Panc1 (cell line): ENCODE measurements at regions not wholly inside any gene's neighbourhood (a gene's known extent, or its start where the extent isn't known, plus 50 kb on each side); places are given as distances from the start of the nearest gene placed in this dataset.

ENCODE experiments used
- ATAC-seq: fragments of 200-7000 bp; cut with Tn5 transposase; 2 replicates; pipeline ENCODE4 v1.9.1; 2020; ENCODE audit warnings: mild to moderate bottlenecking, moderate library complexity
- BruUV-seq: library from RNA; stranded (reverse); fragments of 400-500 nt; replicated peaks from 2 replicates; lab custom pipeline; 2021; lab: Mats Ljungman, UMichigan
- CTCF ChIA-PET: fragments of 300-600 bp; sonication (Branson Sonifier 250); formaldehyde crosslinking; loops from one replicate; lab custom pipeline; 2022; ENCODE audit warnings: antibody characterized with exemption; lab: Charles Lee
- POLR2A ChIA-PET: fragments of 300-600 bp; sonication (Branson Sonifier 250); formaldehyde crosslinking; loops from one replicate; lab custom pipeline; 2022; ENCODE audit warnings: antibody characterized with exemption; lab: Charles Lee
- DNase-seq: peaks from one replicate; pipeline ENCODE4 v3.0.0-alpha.2; 2010; ENCODE audit warnings: low read depth, low spot score
- H3K27ac ChIP-seq: 2 replicates; pipeline ENCODE4 v1.5.1; 2011; ENCODE audit warnings: mild to moderate bottlenecking, low read length, inconsistent platforms
- H3K27me3 ChIP-seq: fragments of 200-500 bp; sonication (Bioruptor generic); 2 replicates; pipeline ENCODE4 v1.6.0; 2014; ENCODE audit warnings: low read length, inconsistent platforms; ENCODE audit not compliant: control insufficient read depth, insufficient read depth
- H3K36me3 ChIP-seq: fragments of 200-500 bp; sonication (Bioruptor generic); 2 replicates; pipeline ENCODE4 v1.5.1; 2014; ENCODE audit warnings: inconsistent platforms, mild to moderate bottlenecking, low read length, moderate library complexity; ENCODE audit not compliant: control insufficient read depth, insufficient read depth
- H3K4me1 ChIP-seq: 2 replicates; pipeline ENCODE4 v1.5.1; 2011; ENCODE audit warnings: inconsistent platforms, mild to moderate bottlenecking, low read length, moderate library complexity; ENCODE audit not compliant: control insufficient read depth, insufficient read depth
- H3K4me3 ChIP-seq, 2 experiments: 2 replicates each; pipeline ENCODE4 v1.5.1; 2011 to 2012; ENCODE audit warnings: low read depth in 2 of 2, low read length in 2 of 2, mild to moderate bottlenecking in 2 of 2, inconsistent platforms in 1 of 2, moderate library complexity in 1 of 2
- H3K9me3 ChIP-seq: fragments of 200-500 bp; sonication (Bioruptor generic); 2 replicates; pipeline ENCODE4 v1.5.1; 2014; ENCODE audit warnings: low read depth, mild to moderate bottlenecking, inconsistent platforms, low read length, moderate library complexity; ENCODE audit not compliant: control insufficient read depth, insufficient read depth
- CTCF ChIP-seq: fragments of 450-650 bp; IDR thresholded peaks from 2 replicates; pipeline ENCODE4 v1.5.1; 2017; ENCODE audit warnings: mild to moderate bottlenecking
- POLR2AphosphoS5 ChIP-seq: IDR thresholded peaks from 2 replicates; pipeline ENCODE4 v1.6.1; 2012; ENCODE audit warnings: mild to moderate bottlenecking, low read depth, low read length, moderate library complexity
- REST ChIP-seq, 2 experiments: IDR thresholded peaks; 2 replicates each; pipeline ENCODE4 v1.6.1; 2011 to 2012; ENCODE audit warnings: low read depth in 2 of 2, control low read depth in 1 of 2, low read length in 1 of 2, mild to moderate bottlenecking in 1 of 2, moderate library complexity in 1 of 2; ENCODE audit not compliant: insufficient read depth in 1 of 2
- SIN3A ChIP-seq: IDR thresholded peaks from 2 replicates; pipeline ENCODE4 v1.6.1; 2012; ENCODE audit warnings: low read depth, mild to moderate bottlenecking, low read length, moderate library complexity, borderline replicate concordance; ENCODE audit not compliant: insufficient read depth
- TCF7L2 ChIP-seq: IDR thresholded peaks from 2 replicates; pipeline ENCODE4 v1.6.1; 2011; ENCODE audit warnings: mild to moderate bottlenecking, low read depth, low read length, inconsistent platforms
- in situ Hi-C: cut with HindIII; loops from 2 replicates; pipeline ENCODE4 v1.10.0; 2016; ENCODE audit warnings: low sequenced_read_pairs, low pct_unique_long_range_greater_than_20kb
- intact Hi-C: fragments of 100-400 bp; cut with micrococcal nuclease; formaldehyde crosslinking; loops from one replicate; pipeline ENCODE4 v1.10.0; 2022; ENCODE audit not compliant: unreplicated experiment

- ATAC-seq = no peak
- CTCF ChIA-PET = no interaction called here
Observed at GRCh38 chr1:83548311-83548710, 450.6 kb downstream of the TTLL7 start.

GRCh38 chr1:83547901-83548300 lies 451.0 kb downstream of the TTLL7 start:
- Histone ChIP-seq H3K27ac (no peak overlapping the region), H3K9me3 (no peaks in the 10 kb centered on the region; the same call in 1 of the 2 replicates), H3K4me1 (no peaks in the 10 kb centered on the region), H3K36me3 (no peaks in the 10 kb centered on the region), H3K27me3 (no peaks in the 10 kb centered on the region), H3K4me3 (no peak overlapping the region)
- ChIA-PET POLR2A (interaction anchor here (0.7 kb wide), 1 partner anchor 11 kb away, joined by 3 read pairs; no protein-coding TSS in a partner anchor), CTCF (no interaction called here)
- ATAC-seq (no peak), DNase-seq (no peak)
- in situ Hi-C loops (no loop called here), intact Hi-C loops (no loop called here)
- BruUV-seq = no TSS peak
- TF ChIP-seq POLR2AphosphoS5 = no peak
- TF ChIP-seq TCF7L2 = no peak
- no peak for TF ChIP-seq REST (IDR thresholded peaks at IDR 0.05; ENCODE audit: insufficient read depth in 1 of 2, low read depth in 2 of 2, low read length in 1 of 2)
- no peak for TF ChIP-seq CTCF

More at GRCh38 chr1:83548311-83548710, 450.6 kb downstream of the TTLL7 start:
- no peak for TF ChIP-seq SIN3A
- no peak for TF ChIP-seq TCF7L2
- H3K4me3 ChIP-seq = no peak overlapping the region
- intact Hi-C loops (no loop called here), in situ Hi-C loops (no loop called here)
- no peaks in the 10 kb centered on the region for H3K27me3 ChIP-seq
- BruUV-seq = no TSS peak
- POLR2A ChIA-PET = no interaction called here
- H3K9me3 ChIP-seq = no peaks in the 10 kb centered on the region; the same call in 1 of the 2 replicates
- DNase-seq = no peak
- no peaks in the 10 kb centered on the region for H3K4me1 ChIP-seq
- no peak overlapping the region for H3K27ac ChIP-seq
- no peaks in the 10 kb centered on the region for H3K36me3 ChIP-seq

- H3K27me3 ChIP-seq = no peaks in the 10 kb centered on the region
- H3K36me3 ChIP-seq = no peaks in the 10 kb centered on the region
- no peak overlapping the region for H3K27ac ChIP-seq
- DNase-seq = no peak
- CTCF ChIA-PET = no interaction called here
- intact Hi-C loops (no loop called here), in situ Hi-C loops (no loop called here)
- H3K9me3 ChIP-seq = no peaks in the 10 kb centered on the region; the same call in 1 of the 2 replicates
- no peak overlapping the region for H3K4me3 ChIP-seq
- H3K4me1 ChIP-seq = no peaks in the 10 kb centered on the region
- BruUV-seq = no TSS peak
- POLR2A ChIA-PET = no interaction called here
- TF ChIP-seq SIN3A (no peak), TCF7L2 (no peak), REST (IDR thresholded peaks at IDR 0.05; ENCODE audit: insufficient read depth in 1 of 2, low read depth in 2 of 2, low read length in 1 of 2) (no peak), POLR2AphosphoS5 (no peak), CTCF (no peak)
- ATAC-seq = no peak
Observed at GRCh38 chr1:83546874-83547273, 452.1 kb downstream of the TTLL7 start.
